ENCODE measurements at regions not wholly inside any gene's neighbourhood (a gene's known extent, or its start where the extent isn't known, plus 50 kb on each side); places are given as distances from the start of the nearest gene placed in this dataset.

DNA sequence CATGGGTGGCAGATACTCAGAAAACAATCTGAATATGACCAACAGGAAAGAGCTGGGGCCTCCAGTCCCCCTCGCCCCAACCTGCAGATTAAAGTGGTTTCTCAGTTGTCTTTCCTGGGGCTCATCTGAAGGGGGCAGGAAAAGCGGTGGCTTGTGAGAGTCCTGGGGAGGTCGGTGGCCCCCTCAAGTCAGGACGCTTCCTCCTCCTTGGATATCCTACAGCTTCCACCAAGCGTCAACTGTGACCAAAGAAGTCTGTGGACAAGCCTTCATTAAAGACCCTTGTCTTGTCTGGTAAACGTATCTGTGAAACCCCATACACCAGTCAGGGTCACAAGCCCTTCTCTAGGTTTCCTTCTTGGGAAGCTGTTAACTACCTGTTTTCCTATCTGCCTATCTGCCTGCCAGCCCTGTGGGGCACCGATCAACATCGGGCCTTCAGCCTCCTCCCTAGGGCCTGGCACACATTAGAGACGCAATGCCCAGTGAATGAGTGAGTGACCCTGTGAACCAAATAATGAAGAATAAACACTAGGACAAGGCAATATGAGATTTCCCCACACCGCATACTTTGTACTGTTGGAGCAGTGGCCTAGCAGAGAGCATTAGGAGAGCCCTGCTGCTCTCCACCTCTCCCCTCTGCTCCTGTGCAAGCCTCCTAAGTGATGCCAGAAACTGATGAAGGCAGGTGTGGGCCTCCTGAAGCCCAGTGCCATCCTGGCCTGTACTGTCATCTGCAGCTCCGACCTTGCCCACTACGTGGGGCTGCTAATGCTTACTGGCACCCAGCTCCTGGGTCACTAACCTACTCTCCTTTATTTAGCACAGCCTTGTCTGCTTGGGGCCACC, 1317.8 kb downstream of the UQCRFS1 start:
- Histone ChIP-seq H3K4me3 (no peak overlapping the region), H3K36me3 (no peaks in the 10 kb centered on the region), H3K27me3 (no peaks in the 10 kb centered on the region), H3K27ac (no peak overlapping the region), H3K4me1 (no peaks in the 10 kb centered on the region), H3K9me3 (no peaks in the 10 kb centered on the region)
- intact Hi-C loops (cut with DNase I), result no loop called here
- 70% methylated on average over 11 to 12 of the region's 12 CpGs for WGBS, 4 donors
- DNase-seq (no peak), ATAC-seq (no peak)
- no peak for TF ChIP-seq POLR2A (IDR thresholded peaks at IDR 0.05)
- TF ChIP-seq, protein P1, sequence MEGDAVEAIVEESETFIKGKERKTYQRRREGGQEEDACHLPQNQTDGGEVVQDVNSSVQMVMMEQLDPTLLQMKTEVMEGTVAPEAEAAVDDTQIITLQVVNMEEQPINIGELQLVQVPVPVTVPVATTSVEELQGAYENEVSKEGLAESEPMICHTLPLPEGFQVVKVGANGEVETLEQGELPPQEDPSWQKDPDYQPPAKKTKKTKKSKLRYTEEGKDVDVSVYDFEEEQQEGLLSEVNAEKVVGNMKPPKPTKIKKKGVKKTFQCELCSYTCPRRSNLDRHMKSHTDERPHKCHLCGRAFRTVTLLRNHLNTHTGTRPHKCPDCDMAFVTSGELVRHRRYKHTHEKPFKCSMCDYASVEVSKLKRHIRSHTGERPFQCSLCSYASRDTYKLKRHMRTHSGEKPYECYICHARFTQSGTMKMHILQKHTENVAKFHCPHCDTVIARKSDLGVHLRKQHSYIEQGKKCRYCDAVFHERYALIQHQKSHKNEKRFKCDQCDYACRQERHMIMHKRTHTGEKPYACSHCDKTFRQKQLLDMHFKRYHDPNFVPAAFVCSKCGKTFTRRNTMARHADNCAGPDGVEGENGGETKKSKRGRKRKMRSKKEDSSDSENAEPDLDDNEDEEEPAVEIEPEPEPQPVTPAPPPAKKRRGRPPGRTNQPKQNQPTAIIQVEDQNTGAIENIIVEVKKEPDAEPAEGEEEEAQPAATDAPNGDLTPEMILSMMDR (IDR thresholded peaks at IDR 0.05), result no peak

DNA sequence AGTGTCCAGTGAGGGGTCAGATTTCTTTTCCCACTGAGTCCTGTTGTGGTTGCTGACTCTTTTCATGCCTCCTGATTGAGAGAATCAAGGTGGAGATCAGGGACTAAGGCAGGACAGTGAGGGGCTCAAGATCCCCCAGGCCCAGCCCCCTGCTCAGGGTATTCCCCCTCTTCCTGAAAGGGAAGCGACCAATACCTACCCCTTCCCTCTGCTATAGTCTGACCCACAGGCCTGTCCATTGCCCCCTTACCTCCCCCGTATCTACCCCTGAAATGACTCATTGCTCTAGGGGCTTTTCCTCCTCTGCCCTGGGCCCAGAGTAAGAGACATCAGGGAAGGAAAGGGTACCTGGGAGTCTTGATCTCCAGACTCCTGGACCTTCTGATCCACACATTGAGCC, 1320.5 kb downstream of the UQCRFS1 start:
- Histone ChIP-seq H3K4me3 (no peak overlapping the region), H3K4me1 (no peaks in the 10 kb centered on the region), H3K27me3 (no peaks in the 10 kb centered on the region), H3K9me3 (no peaks in the 10 kb centered on the region), H3K27ac (no peak overlapping the region), H3K36me3 (no peaks in the 10 kb centered on the region)
- TF ChIP-seq, protein P1 (IDR thresholded peaks at IDR 0.05), result no peak
- TF ChIP-seq POLR2A (IDR thresholded peaks at IDR 0.05), result no peak
- DNase-seq, result no peak
- 53 to 81% (median 63%) methylated on average over 2 of the region's 2 CpGs for WGBS, 4 donors
- intact Hi-C loops (cut with DNase I), result no loop called here
- ATAC-seq, result no peak

DNA sequence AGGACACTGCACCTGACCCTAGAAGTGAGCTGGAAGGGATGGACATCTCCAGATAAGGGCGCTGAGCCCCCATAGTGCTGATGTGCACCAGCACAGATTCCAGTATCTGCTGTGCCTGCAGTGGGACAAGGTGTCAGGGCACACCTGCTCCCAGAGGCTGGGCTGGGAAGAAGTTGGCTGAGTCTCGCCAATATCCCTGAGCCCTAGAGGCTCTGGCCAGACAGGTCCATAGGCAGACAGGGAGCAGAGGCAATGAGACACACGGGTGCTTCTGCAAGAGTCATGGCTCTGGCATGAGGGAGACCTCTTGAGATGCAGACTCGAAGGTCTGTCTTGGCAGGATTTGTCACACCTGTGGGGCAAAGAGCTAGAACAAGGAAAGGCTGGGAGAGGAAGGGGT, 1321.5 kb downstream of the UQCRFS1 start:
- DNase-seq (no peak), ATAC-seq (no peak)
- no peaks in the 10 kb centered on the region for H3K27me3 ChIP-seq
- no peaks in the 10 kb centered on the region for H3K9me3 ChIP-seq
- no peak overlapping the region for H3K27ac ChIP-seq
- 40 to 51% (median 49%) methylated on average over 4 of the region's 4 CpGs for WGBS, 4 donors
- TF ChIP-seq, protein P1 (IDR thresholded peaks at IDR 0.05), result no peak
- no peak for TF ChIP-seq POLR2A (IDR thresholded peaks at IDR 0.05)
- no peaks in the 10 kb centered on the region for H3K4me1 ChIP-seq
- intact Hi-C loops (cut with DNase I), result no loop called here
- no peak overlapping the region for H3K4me3 ChIP-seq
- no peaks in the 10 kb centered on the region for H3K36me3 ChIP-seq

DNA sequence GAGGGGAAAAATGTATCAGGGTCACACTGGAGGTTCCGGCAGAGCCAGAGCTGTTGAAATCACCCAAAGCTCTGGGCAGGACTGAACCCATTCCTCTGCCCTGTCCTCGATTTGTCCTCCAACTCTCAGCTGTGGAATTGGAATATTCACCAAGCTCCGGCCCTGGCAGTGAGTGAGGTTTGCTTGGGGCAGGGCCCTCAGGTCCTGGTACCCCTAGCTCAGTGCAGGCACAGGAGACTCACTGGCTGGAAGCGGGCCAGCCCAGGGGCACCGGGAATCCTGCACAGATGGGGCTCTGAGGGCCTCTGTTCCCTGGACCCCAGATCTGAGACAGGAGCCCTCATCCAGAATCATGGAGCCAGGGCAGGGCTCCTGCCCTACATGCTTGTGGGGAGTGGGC, 1322.3 kb downstream of the UQCRFS1 start:
- TF ChIP-seq, protein P1 (IDR thresholded peaks at IDR 0.05), result no peak
- TF ChIP-seq POLR2A (IDR thresholded peaks at IDR 0.05), result no peak
- Histone ChIP-seq H3K4me1 (no peaks in the 10 kb centered on the region), H3K27ac (no peak overlapping the region), H3K9me3 (no peaks in the 10 kb centered on the region), H3K36me3 (no peaks in the 10 kb centered on the region), H3K27me3 (no peaks in the 10 kb centered on the region), H3K4me3 (no peak overlapping the region)
- ATAC-seq (no peak), DNase-seq (no peak)
- WGBS, 4 donors, result 48 to 55% (median 54%) methylated on average over 5 of the region's 5 CpGs
- intact Hi-C loops (cut with DNase I), result no loop called here

All from heart left ventricle (tissue), 16 donors.